GM20000 (cell line): ENCODE measurements at regions not wholly inside any gene's neighbourhood (a gene's known extent, or its start where the extent isn't known, plus 50 kb on each side); places are given as distances from the start of the nearest gene placed in this dataset.
"Not testable (repeated sequence)": the region's sequence is repeated elsewhere in the genome, so short reads cannot be mapped to it uniquely, and the experiment has no call there.

Source experiments
- DNase-seq: peaks from one replicate; pipeline ENCODE4 v3.0.0; 2012; ENCODE audit warnings: low spot score
- CTCF ChIP-seq: IDR thresholded peaks from 2 replicates; pipeline ENCODE4 v1.5.1; 2012; ENCODE audit warnings: mild to moderate bottlenecking, control low read depth; ENCODE audit errors: extremely low read depth, missing control alignments

DNA sequence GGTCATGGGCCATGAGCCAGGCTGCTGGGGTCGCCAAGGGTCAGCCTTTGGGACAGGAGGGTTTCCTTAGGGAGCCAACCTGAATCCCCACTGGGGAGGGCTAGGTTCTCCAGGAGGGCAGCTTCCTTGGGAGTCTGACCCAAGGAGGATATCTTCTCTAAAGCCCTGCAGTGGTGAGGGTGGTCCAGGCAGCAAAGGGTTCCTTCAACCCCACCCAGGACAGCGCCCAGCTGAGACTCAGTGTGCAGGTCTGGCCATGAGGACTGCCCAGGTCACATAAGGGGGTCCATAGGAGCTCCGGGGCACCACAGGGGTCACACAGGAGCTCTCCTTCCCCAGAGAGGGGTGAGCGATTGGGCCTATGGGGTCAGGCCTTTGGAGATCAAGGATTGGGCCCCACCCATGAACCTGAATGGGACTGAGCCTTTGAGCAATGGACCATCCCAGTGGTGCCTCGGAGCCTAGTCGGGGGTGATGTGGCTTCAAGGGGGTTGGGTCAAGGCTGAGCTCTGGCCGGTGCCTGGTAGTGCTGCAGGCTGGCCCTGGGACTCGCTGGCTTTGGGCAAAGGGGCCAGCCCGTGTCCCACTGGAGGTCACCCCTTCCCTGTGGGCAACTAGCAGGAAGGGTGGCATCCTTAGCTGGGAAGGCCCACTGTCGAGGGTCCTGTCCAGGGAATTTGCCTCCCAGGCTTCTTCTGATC is 216.5 kb downstream of the SNRPN start:
- DNase-seq = no peak
- TF ChIP-seq CTCF = no peak

GRCh38 chr15:25171856-25172687 is 217.3 kb downstream of the SNRPN start:
- TF ChIP-seq CTCF = no peak
- no peak for DNase-seq

DNA sequence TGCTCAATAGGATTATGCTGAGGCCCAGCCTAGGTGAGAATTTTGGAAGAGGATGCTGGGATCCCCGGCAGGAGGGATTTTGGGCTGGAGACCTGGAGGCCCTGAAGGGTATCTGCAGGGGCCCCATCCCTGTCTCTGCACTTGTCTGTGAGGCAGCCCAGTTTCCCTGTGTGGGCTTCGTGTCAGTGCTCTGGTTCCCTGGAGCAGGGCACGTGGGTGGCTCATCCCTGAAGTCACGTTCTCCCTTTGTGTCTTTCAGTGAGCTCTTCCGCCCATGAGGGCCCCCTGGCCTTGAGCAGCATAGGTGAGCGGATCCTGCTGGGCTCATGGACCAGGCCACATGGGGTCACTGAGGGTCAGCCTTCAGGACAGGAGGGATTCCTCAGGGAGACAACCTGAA is 217.9 kb downstream of the SNRPN start:
- no peak for DNase-seq
- no peak for TF ChIP-seq CTCF

- no peak for TF ChIP-seq CTCF
These were observed 218.6 kb downstream of the SNRPN start for GRCh38 chr15:25173241-25174028.

GRCh38 chr15:25174149-25174548 is 219.4 kb downstream of the SNRPN start:
- not testable (repeated sequence) for DNase-seq

More at GRCh38 chr15:25173241-25174028, 218.6 kb downstream of the SNRPN start:
- DNase-seq = no peak

GRCh38 chr15:25175033-25175788 is 220.4 kb downstream of the SNRPN start:
- no peak for DNase-seq
- no peak for TF ChIP-seq CTCF
